Limb (tissue), 2 donors: ENCODE measurements at regions not wholly inside any gene's neighbourhood (a gene's known extent, or its start where the extent isn't known, plus 50 kb on each side); places are given as distances from the start of the nearest gene placed in this dataset.
"Not testable (repeated sequence)": the region's sequence is repeated elsewhere in the genome, so short reads cannot be mapped to it uniquely, and the experiment has no call there.

Experiments
- DNase-seq, 2 donors: peaks; one replicate each; pipeline ENCODE4 v3.0.0-alpha.2; 2016; ENCODE audit errors: extremely low spot score in 2 of 2

DNA sequence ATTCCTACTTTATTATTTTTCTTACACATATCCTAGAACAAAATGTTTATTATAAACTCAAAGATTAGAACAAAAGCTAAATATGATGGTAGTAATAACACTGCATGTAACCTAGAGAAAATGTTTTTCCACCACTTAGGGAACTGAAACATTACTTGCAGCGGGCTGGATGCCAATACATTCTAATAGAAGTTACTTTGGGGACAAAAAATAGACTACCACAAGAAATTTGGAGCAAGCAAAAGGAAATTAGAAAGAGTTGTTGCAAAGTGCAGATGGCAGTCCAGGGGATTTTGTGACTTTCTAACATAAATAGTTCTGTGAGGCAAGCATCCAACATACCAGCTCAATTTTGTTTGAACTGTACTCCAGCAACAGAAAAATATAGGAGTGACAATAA is 255.3 kb upstream of the GRIN3A start:
- peak in 1 of 2 donors; percentile 32 for DNase-seq

DNA sequence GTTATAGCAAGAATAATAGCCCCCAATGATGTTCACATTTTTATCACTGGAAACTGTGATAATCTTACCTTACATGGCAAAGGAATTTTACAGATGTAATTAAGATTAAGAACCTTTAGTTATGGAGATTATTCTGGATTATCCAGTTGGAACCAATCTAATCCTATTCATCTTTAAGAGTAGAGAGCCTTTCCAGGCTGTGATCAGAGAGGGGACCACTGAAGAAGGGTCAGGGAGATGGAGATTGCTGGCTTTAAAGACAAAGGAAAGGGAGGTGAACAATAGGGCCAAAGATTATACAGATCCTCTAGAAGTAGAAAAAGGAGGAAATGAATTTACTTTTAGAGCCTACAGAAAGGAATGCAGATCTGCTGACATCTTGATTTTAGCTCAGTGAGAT is 253.5 kb upstream of the GRIN3A start:
- DNase-seq = no peak

DNA sequence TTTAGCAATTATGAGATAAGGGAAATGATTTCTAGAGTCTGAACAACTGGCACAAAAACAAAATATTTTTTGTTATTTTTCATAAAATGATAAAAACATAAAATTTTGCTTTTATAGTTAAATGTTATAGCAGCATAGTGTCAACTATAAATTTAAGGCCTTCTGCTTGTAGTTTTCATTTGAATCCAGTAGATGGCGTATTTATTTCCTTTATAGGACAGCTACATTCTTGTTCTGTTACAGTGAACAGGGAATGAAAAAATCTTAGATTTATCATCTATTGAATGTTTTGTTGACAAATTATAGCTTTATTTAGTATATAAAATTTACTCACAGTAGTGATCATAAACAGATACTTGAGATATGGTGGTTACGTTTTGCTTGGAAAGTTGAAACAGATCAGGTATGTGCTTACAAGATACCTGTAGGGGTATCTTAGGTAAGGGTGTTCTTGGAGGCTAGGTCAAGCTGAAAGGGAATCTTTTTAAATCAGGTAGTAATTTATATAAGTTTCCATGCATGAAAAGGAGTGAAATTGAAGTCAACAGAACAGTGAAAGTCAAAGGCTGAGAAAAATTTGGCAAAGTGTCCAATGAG is 239.3 kb upstream of the GRIN3A start:
- DNase-seq = peak in 1 of 2 donors; percentile 44

DNA sequence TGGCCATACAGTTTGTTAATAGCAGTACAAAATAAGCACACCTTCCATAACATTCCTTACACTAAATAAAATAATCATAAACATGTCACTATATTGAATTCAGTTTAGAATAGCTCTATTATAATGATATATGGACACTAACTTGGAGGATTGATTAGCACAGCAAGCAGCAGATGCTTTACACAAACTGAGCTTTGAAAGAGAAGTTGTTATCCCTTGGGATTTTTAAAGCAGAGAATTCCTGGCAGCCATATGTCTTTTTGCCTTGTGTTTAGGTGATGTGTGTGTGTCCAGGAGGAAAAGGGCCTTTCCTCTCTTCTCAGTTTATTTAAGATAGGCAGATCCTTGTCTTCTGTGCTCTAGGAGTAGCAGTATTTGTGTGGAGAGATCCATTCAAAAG is 232.2 kb upstream of the GRIN3A start:
- DNase-seq = no peak

DNA sequence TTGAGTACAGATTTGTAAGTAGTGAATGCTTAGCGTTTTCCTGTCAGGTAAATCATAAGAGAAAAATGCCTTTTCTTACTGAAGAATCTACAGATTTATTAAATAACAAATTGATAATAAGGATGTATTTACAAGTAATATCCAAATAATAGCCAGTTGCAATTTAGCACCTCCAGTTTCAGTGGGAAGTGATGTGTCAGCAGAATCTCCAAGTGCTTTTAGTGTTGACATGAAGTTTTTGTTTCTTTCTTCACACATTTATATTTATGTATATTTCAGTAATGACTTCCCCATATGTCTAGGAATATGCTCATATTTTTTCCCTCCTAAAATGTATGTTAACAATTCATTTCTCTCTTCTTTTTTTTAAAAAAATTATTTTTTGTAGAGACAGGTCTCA is 229.9 kb upstream of the GRIN3A start:
- no peak for DNase-seq

DNA sequence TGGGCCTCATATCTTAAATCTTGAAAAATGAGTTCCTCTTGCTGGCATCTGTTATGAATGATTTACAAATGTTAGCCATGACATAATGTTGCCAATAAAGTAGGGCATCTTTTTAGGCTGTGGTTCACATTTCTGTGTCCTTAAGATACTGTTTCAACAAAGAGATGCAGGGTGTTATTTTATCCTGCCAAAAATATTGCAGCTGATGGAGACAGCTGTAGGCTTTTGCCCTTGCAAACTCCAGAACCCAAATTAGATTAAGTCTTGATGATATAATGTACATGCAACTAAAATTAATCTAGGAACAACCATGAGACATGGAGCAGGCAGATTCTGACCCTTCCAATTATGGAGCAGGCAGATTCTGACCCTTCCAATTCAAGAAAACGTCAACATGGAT is 228.2 kb upstream of the GRIN3A start:
- peak in 1 of 2 donors; percentile 30 for DNase-seq

DNA sequence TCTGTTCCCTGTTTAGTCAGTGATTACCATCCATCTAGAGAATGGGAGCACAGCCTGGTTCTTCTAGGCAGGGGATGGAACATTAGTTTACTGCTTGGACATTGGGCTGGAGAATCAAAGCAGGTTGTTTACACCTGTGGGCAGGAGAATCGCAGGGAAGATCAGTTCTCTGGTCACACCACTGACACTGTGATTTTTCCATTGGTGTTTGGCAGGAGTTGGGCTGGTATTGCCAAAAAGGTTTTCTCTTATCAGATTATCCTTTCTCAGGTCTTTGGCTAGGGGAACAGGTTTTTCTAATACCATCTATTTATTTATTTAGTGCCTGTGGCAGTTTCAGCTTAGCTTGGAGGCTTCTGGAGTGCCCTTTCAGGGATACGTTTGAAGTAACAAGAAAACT is 219.3 kb upstream of the GRIN3A start:
- DNase-seq = no peak

DNA sequence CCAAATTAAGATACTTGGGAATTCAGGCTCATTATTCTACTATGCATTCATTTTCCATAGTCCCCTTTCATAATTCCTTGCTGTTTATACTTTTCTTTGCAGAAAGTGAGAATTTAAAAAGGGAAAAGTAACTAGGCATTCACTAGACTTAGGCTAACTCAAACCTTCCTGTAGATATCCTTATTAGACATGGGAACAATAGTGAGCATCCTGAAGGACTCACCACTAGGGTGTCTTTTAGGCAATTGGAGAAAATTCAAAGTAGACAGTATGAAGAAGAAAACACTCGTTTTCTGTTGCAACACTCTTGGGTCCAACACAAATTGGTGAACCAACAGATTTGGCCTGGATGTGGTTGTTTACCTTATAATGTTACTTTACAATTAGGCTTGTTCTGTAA is 213.2 kb upstream of the GRIN3A start:
- DNase-seq = no peak

DNA sequence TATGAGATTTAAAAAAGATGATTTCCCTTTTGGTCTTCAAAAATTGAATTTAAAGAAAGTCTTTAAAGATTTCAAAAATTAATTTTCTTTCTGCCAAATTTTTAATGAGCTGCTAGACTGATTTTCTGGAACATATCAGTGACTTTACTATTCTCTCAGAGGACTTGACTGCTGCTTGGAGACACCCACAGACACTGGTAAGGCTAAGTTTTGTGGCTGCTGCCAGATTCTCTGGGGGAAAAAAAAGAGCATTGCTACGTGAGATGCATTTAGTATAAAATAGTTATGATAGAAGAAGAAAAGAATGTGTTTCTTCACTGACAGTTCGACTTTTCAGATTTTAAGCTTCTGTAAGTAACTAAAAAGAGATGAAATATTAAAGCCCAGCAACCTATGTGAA is 193.3 kb upstream of the GRIN3A start:
- DNase-seq = no peak

DNA sequence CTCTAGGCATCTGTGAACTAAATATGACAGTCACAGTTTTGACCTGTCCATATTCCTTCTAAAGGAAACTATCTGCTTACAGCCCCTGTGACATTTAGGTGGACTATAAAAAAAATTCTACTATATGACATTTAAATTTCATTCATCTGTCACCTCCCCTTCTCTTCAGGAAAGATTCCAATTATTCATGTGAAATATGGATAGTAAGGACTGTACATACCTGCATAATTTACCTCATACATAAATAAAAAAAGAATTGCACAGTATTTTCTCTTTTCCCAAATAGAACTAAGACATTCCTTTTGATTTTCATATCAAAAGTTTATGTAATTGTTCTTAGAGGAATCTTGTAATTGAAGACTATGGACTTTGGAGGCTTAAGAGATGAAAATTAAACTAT is 192.3 kb upstream of the GRIN3A start:
- DNase-seq = no peak

DNA sequence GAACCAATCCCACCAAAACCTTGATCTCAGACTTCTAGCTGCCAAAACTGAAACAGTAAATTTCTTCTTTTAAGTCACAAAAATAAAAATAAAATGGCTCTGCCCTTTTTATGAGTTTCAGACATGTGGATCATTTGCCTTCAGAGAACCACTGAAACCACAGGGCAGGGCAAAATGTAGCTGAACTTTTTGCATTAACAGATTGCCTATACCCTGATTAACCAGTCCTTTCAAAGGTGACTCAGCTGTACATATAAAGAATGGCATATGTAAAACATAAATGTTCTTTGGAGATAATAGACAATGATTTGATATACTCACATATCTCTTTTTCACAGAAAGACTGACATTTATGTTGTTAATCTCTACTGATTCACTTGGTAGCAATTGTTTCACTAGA is 187.1 kb upstream of the GRIN3A start:
- no peak for DNase-seq

DNA sequence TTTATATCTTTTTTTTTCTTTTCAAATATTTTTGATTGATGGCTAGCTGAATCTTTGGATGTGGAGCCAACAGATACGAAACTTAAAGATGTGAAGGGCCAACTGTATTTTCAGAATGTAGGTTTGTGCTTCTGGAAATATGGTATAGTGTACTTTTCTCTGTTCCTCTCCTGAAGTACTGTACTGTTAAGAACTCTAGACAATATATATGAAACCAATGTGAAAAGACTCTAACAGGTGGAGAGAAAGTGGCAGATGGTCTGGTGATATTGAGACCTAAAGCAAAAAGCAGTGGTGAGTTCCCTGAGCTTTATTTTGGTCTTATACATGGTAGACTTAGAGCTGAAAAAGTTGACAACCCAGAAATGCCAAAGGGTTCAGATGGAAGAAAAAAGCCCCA is 185.0 kb upstream of the GRIN3A start:
- DNase-seq = no peak

DNA sequence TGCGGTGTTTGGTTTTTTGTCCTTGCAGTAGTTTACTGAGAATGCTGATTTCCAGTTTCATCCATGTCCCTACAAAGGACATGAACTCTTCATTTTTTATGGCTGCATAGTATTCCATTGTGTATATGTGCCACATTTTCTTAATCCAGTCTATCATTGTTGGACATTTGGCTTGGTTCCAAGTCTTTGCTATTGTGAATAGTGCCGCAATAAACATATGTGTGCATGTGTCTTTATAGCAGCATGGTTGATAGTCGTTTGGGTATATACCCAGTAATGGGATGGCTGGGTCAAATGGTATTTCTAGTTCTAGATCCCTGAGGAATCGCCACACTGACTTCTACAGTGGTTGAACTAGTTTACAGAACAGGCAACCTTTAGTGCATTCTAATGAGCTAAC is 178.5 kb upstream of the GRIN3A start:
- DNase-seq = not testable (repeated sequence)

DNA sequence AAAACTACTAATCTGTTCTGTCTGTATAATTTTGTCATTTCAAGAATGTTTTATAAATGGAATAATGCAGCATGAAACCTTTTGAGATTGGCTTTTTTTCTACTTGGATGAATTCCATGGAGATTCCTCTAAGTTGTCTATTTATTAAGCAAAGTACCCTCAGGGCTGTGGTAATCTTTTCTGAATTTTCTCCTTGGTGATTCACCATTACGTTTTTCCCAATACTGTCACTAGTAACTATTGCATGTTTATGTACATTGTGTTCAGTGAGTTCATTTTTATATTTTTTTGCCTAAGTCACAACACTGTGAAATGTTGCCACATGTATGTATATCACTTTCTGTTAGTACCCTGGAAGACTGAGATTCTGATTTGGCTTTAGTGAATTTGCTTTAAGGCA is 177.0 kb upstream of the GRIN3A start:
- DNase-seq = no peak

DNA sequence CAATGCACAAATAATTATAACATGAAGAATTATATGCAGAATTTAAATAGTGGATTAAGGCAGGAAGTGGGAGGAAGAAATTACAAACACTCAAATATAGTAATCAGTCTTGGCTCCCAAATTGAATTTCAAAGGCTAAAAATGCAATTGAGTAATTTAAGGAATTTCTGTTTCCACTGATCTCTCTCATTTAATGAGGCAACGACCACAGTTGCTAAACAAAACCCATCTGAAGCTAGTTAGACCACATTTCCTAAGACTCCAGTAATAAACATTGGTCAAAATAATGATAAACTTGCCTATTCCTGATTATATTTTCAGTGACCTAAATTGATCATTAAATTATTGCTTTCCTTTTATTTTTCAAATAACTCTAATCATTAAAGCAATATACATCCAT is 174.3 kb upstream of the GRIN3A start:
- DNase-seq = no peak

DNA sequence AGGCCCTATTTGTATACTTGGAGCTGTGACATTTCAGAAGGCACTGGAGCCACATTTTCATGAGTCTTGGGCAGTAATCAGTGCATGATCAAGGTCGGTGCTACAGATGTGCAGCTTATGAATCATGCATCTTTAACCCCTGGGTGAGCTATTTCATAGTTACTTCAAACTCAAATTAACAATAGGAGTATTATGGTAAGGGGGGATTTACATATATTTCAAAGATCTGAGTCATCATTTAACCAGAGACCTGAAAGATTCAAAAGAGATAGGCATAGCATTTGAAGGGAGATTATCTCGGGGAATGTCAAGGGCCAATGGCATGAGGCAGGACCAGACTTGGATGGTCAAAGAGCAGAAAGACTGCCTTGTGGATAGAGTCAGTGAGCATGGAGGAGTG is 169.0 kb upstream of the GRIN3A start:
- no peak for DNase-seq

DNA sequence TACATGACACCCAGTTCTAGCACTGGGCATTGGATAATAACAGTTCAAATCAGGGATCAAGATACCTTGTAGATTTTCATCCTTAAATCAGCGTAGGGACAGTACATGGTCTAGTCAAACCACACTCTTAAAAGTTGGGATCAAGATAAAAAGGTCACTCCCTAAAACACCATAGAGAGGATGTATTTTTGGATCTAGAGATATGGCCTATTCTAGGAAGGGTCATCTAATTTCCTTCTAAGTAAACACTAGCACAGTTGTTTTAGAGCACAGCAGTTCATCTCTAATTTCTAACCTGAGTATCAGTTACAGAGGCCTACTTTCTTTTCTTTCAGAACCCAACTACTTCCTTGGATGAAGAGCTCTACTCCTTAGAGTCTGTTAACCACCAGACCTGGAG is 166.4 kb upstream of the GRIN3A start:
- no peak for DNase-seq

DNA sequence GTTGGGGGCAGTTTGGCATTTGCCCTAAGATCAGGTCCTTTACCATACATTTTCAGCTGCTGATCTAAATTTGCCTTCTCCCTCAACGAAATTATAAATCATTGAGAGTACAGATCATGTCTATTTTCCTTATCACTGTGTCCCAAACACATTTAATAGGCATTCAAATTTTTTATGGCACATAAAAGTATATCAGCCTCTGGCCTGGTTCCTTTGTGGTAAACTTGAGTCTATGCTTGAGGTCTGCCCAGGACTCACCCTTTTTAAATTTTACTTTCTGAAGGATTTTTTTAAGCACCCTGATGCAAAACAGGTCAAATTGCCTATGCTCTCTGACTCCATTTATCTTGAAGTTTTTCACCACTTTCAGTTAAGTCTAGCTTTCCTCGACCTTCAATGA is 163.6 kb upstream of the GRIN3A start:
- DNase-seq = no peak

DNA sequence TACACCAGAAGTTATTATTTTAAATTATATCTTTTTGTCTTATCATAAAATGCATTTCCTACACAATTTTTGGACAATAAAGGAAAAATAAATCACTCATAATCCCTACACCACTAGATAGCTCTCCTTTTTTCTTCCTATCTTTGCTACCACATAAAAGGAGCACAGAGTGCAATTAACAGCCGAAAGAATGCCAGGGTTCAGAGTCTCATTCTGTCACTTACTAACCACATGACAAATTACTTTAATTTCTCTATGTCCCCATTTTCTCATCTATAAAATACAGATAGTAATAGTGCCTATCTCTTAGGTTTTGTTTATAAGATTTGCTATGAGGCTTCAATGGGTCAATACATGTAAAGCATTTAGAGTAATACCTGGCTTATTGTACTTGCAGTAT is 158.7 kb upstream of the GRIN3A start:
- no peak for DNase-seq

DNA sequence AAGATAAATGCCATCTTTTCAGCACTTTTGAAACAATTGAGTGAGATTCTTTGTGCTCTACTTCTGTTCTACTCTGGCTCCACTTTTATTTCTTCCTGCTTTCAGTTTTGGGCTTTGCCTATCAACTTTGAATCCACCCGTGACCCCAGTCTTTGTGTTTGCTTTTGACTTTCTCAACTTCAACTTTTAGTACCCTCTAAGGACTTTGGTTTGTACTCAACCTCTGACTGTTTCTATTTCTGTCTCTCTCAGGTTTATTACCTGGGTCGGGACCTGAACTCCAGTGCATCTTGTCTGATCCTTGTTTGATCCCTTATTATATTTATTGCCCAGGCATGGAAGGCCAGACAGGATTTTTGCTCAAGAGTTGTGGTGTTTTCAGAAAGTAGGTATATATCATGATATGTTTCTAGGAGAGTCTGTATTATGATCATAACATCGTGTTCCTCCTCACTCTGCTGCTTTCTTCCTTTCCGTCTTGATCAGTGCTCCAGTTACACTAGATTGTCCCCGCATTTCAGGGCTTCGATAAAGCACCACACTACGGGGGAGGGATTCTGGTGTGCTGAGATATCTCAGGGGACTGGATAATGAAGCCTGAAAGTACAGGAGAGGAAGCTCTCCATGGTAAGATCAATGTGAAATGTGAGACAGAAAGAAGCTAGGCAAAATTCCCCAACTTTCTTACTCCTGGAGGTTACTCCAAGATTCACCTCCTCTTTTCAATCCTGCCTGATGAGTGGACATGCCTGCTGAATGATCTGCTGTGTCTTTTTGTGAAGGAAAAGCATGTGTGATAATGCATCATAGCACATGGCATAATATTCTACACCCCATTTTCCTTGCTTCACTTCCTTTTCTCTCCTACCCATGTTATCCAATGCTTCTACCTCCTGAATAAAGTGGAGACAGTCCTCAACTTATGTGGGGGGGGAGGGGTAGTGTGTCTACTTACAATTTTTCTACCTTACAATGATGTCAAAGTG is 155.5 kb upstream of the GRIN3A start:
- no peak for DNase-seq

DNA sequence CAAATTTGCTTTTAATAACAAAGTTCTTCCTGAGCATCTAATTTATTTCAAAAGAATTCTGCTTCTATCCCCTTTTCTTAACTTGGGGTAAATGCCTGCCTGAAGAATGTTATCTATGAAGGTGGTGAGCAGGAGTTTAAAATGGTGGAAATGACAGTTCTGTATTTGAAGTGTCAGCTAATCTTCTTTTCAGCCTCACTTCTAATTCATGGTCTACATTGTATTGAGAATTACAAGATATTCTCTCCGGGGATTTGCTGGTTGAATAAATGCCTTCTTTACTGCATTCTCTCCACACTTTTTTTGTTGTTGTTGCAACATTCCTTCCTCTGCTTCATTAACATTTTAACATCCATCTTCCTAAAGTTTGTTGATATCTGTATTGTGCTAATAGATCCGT is 143.1 kb upstream of the GRIN3A start:
- no peak for DNase-seq

DNA sequence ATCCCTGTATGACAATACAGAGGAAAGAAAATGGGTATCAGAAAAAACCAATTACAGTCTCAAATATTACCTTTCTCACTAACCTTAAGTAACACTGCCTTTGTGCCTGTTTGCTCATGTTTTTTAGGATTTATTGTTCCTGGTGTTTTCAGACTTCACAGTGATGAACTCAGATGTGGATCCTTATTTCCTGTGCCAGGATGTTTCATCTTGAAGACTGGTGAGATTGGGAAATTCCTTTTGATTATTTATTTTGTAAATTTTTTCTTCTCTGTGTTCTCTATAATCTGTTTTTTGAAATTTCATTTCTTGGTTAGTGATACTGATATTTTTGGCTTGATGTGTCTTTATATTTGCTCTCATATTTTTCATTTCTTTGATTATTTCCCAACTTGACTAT is 142.4 kb upstream of the GRIN3A start:
- DNase-seq = no peak

DNA sequence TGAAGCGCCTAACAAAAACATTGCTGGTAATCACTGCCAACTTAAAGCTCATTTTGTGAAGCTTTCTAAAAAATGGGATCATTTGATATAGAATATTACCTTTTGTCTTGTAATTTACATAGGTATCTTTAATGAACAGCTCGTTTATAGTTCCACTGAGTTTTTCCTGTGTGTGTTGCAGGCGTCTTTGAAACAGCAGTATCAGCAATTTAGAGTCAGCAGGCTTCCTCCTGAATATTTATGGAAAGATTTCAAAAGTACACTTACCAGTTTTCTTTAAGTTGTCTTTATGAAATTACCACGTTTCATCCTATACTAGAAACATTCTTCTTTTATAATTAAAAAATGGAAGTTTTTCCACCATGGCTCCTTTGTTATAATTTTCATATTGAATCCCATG is 140.3 kb upstream of the GRIN3A start:
- DNase-seq = no peak
